HEK293 (cell line): ENCODE measurements at regions not wholly inside any gene's neighbourhood (a gene's known extent, or its start where the extent isn't known, plus 50 kb on each side); places are given as distances from the start of the nearest gene placed in this dataset.

ENCODE experiments used
- CTCF ChIA-PET: fragments of 350-600 bp; formaldehyde crosslinking; extraction: SDS; loops from one replicate; lab custom pipeline; 2021; ENCODE audit warnings: antibody characterized with exemption; lab: Yijun Ruan, JAX
- POLR2A ChIA-PET: fragments of 300-600 bp; formaldehyde crosslinking; extraction: SDS; loops from one replicate; lab custom pipeline; 2020; ENCODE audit warnings: antibody characterized with exemption, inconsistent platforms; lab: Yijun Ruan, JAX
- H3K27ac ChIP-seq: fragments of 200-500 bp; sonication (Bioruptor generic); 2 replicates; pipeline ENCODE4 v1.5.1; 2014; ENCODE audit warnings: low read depth, low read length, control low read depth, inconsistent platforms; ENCODE audit errors: extremely low read depth
- H3K36me3 ChIP-seq, 2 experiments: fragments of 200-500 bp in 1 of 2; sonication (Bioruptor generic) in 1 of 2; 1 replicate in 1 of 2; 2 replicates in 1 of 2; pipeline ENCODE4 v1.5.1; 2014 to 2017; ENCODE audit warnings: inconsistent platforms in 2 of 2, low read length in 2 of 2; ENCODE audit not compliant: control insufficient read depth in 2 of 2, insufficient read depth in 1 of 2
- H3K4me1 ChIP-seq: fragments of 200-500 bp; sonication (Bioruptor generic); 2 replicates; pipeline ENCODE4 v1.5.1; 2014; ENCODE audit warnings: mild to moderate bottlenecking, low read length, inconsistent platforms; ENCODE audit not compliant: control insufficient read depth, insufficient read depth
- H3K4me3 ChIP-seq: 2 replicates; pipeline ENCODE4 v1.5.1; 2011; ENCODE audit warnings: low read depth, mild to moderate bottlenecking, control low read depth, low read length, moderate library complexity
- H3K9me3 ChIP-seq: fragments of 200-500 bp; sonication (Bioruptor generic); 2 replicates; pipeline ENCODE4 v1.5.1; 2014; ENCODE audit warnings: low read depth, low read length, inconsistent platforms; ENCODE audit not compliant: control insufficient read depth, insufficient read depth
- BCL11B ChIP-seq: fragments of 450-650 bp; formaldehyde crosslinking; IDR thresholded peaks from 2 replicates; pipeline ENCODE4 v1.5.1; 2016; ENCODE audit warnings: low read depth, missing biosample characterization, missing genetic modification characterization
- GLIS1 ChIP-seq: fragments of 450-650 bp; formaldehyde crosslinking; IDR thresholded peaks from 2 replicates; pipeline ENCODE4 v1.5.1; 2016; ENCODE audit warnings: missing biosample characterization, missing genetic modification characterization
- KLF1 ChIP-seq: fragments of 450-650 bp; formaldehyde crosslinking; IDR thresholded peaks from 2 replicates; pipeline ENCODE4 v1.5.1; 2016; ENCODE audit warnings: missing biosample characterization, missing genetic modification characterization
- KLF10 ChIP-seq: fragments of 450-650 bp; IDR thresholded peaks from 2 replicates; pipeline ENCODE4 v1.5.1; 2018; ENCODE audit warnings: missing biosample characterization, mild to moderate bottlenecking, missing genetic modification characterization
- PRDM1 ChIP-seq: fragments of 450-650 bp; formaldehyde crosslinking; IDR thresholded peaks from 2 replicates; pipeline ENCODE4; 2016; ENCODE audit warnings: missing biosample characterization, missing genetic modification characterization
- SP7 ChIP-seq: fragments of 450-650 bp; formaldehyde crosslinking; IDR thresholded peaks from 2 replicates; pipeline ENCODE4 v1.5.1; 2016; ENCODE audit warnings: missing biosample characterization, missing genetic modification characterization
- YY1 ChIP-seq: fragments of 450-650 bp; formaldehyde crosslinking; IDR thresholded peaks from 2 replicates; pipeline ENCODE4 v1.5.1; 2018; ENCODE audit warnings: missing biosample characterization, missing genetic modification characterization
- ZBTB48 ChIP-seq: fragments of 450-650 bp; formaldehyde crosslinking; IDR thresholded peaks from 2 replicates; pipeline ENCODE4 v1.5.1; 2016; ENCODE audit warnings: missing biosample characterization, missing genetic modification characterization
- ZNF112 ChIP-seq: fragments of 450-650 bp; formaldehyde crosslinking; IDR thresholded peaks from 2 replicates; pipeline ENCODE4 v1.5.0; 2017; ENCODE audit warnings: missing biosample characterization, missing genetic modification characterization
- ZNF121 ChIP-seq: fragments of 450-650 bp; formaldehyde crosslinking; IDR thresholded peaks from 2 replicates; pipeline ENCODE4 v1.5.1; 2016; ENCODE audit warnings: missing biosample characterization, missing genetic modification characterization
- ZNF157 ChIP-seq: fragments of 450-650 bp; formaldehyde crosslinking; IDR thresholded peaks from 2 replicates; pipeline ENCODE4 v1.5.1; 2016; ENCODE audit warnings: missing biosample characterization, missing genetic modification characterization
- ZNF19 ChIP-seq: fragments of 450-650 bp; formaldehyde crosslinking; IDR thresholded peaks from 2 replicates; pipeline ENCODE4; 2016; ENCODE audit warnings: missing biosample characterization, missing genetic modification characterization, low read depth
- ZNF223 ChIP-seq: fragments of 450-650 bp; formaldehyde crosslinking; IDR thresholded peaks from 2 replicates; pipeline ENCODE4 v1.5.1; 2016; ENCODE audit warnings: missing biosample characterization, missing genetic modification characterization
- ZNF23 ChIP-seq: fragments of 450-650 bp; formaldehyde crosslinking; IDR thresholded peaks from 2 replicates; pipeline ENCODE4 v1.5.1; 2016; ENCODE audit warnings: missing biosample characterization, missing genetic modification characterization, borderline replicate concordance
- ZNF239 ChIP-seq: fragments of 450-650 bp; formaldehyde crosslinking; IDR thresholded peaks from 2 replicates; pipeline ENCODE4 v1.5.1; 2016; ENCODE audit warnings: missing biosample characterization, missing genetic modification characterization
- ZNF280D ChIP-seq: fragments of 450-650 bp; formaldehyde crosslinking; IDR thresholded peaks from 2 replicates; pipeline ENCODE4 v1.5.1; 2016; ENCODE audit warnings: missing biosample characterization, missing genetic modification characterization
- ZNF335 ChIP-seq: fragments of 450-650 bp; formaldehyde crosslinking; conservative IDR thresholded peaks from 2 replicates; pipeline ENCODE4 v1.5.1; 2016; ENCODE audit warnings: missing biosample characterization, missing genetic modification characterization
- ZNF423 ChIP-seq: fragments of 450-650 bp; formaldehyde crosslinking; IDR thresholded peaks from 2 replicates; pipeline ENCODE4 v1.5.1; 2016; ENCODE audit warnings: missing biosample characterization, missing genetic modification characterization
- ZNF510 ChIP-seq: fragments of 450-650 bp; formaldehyde crosslinking; IDR thresholded peaks from 2 replicates; pipeline ENCODE4 v1.5.1; 2018; ENCODE audit warnings: mild to moderate bottlenecking, missing genetic modification characterization, missing biosample characterization; ENCODE audit not compliant: insufficient replicate concordance
- ZNF529 ChIP-seq: fragments of 450-650 bp; formaldehyde crosslinking; IDR thresholded peaks from 2 replicates; pipeline ENCODE4 v1.5.1; 2017; ENCODE audit warnings: missing genetic modification characterization, missing biosample characterization; ENCODE audit not compliant: insufficient replicate concordance
- ZNF623 ChIP-seq: fragments of 450-650 bp; formaldehyde crosslinking; IDR thresholded peaks from 2 replicates; pipeline ENCODE4 v1.5.1; 2016; ENCODE audit warnings: missing biosample characterization, missing genetic modification characterization
- ZNF777 ChIP-seq: fragments of 450-650 bp; formaldehyde crosslinking; IDR thresholded peaks from 2 replicates; pipeline ENCODE4 v1.5.1; 2017; ENCODE audit warnings: missing biosample characterization, missing genetic modification characterization, borderline replicate concordance
- ZSCAN16 ChIP-seq: fragments of 450-650 bp; formaldehyde crosslinking; IDR thresholded peaks from 2 replicates; pipeline ENCODE4 v1.5.1; 2016; ENCODE audit warnings: missing biosample characterization, missing genetic modification characterization
- TF ChIP-seq, protein P1 (sequence below): fragments of 450-650 bp; formaldehyde crosslinking; IDR thresholded peaks from 2 replicates; pipeline ENCODE4 v1.5.1; 2017; ENCODE audit warnings: missing biosample characterization, mild to moderate bottlenecking, missing genetic modification characterization, moderate library complexity
- TF ChIP-seq, protein P2 (sequence below): fragments of 450-650 bp; formaldehyde crosslinking; IDR thresholded peaks from 2 replicates; pipeline ENCODE4 v1.5.1; 2016; ENCODE audit warnings: missing biosample characterization, missing genetic modification characterization

DNA sequence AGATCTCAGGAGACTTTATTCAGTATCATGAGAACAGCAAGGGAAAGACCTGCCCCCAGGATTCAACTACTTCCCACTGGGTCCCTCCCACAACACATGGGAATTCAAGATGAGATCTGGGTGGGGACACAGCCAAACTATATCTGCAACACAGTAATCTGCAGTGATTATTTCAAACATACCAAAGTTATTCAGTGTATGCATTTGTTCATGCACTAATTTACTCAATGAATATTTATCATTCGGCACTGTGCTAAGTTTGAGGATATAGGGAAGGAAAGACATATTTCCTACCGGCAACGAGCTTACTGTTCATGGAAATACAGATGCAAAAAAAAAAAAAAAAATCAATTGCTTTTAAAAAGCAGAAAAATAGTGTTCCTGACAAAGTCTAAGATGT, 91.6 kb upstream of the IMMP2L start:
- ChIA-PET POLR2A (no interaction called here), CTCF (no interaction called here)
- Histone ChIP-seq H3K4me1 (no peaks in the 10 kb centered on the region), H3K9me3 (no peaks in the 10 kb centered on the region), H3K4me3 (no peak overlapping the region), H3K27ac (no peak overlapping the region), H3K36me3 (no peaks in the 10 kb centered on the region)
- TF ChIP-seq ZNF239 (tag by site-specific recombination) (no peak), BCL11B (tag by site-specific recombination) (no peak), ZNF112 (tag by site-specific recombination) (no peak), ZNF335 (no peak), GLIS1 (tag by site-specific recombination) (no peak), KLF1 (no peak), ZNF19 (tag by site-specific recombination) (no peak), ZNF510 (no peak), SP7 (tag by site-specific recombination) (no peak), YY1 (tag by site-specific recombination) (no peak), ZNF777 (tag by site-specific recombination) (no peak)

- TF ChIP-seq, protein P1, sequence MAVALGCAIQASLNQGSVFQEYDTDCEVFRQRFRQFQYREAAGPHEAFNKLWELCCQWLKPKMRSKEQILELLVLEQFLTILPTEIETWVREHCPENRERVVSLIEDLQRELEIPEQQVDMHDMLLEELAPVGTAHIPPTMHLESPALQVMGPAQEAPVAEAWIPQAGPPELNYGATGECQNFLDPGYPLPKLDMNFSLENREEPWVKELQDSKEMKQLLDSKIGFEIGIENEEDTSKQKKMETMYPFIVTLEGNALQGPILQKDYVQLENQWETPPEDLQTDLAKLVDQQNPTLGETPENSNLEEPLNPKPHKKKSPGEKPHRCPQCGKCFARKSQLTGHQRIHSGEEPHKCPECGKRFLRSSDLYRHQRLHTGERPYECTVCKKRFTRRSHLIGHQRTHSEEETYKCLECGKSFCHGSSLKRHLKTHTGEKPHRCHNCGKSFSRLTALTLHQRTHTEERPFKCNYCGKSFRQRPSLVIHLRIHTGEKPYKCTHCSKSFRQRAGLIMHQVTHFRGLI (tag by site-specific recombination), result no peak
- TF ChIP-seq ZNF280D (tag by site-specific recombination) (no peak), ZNF223 (no peak), ZBTB48 (tag by site-specific recombination) (no peak), ZNF529 (tag by site-specific recombination) (no peak), ZNF121 (no peak), ZNF335 (peak; percentile 29; the same call in 1 of the 2 replicates), ZSCAN16 (tag by site-specific recombination) (no peak)
- H3K9me3 ChIP-seq, result no peaks in the 10 kb centered on the region
- no peaks in the 10 kb centered on the region for H3K36me3 ChIP-seq
- H3K27ac ChIP-seq, result no peak overlapping the region
- CTCF ChIA-PET, result no interaction called here
- H3K4me1 ChIP-seq, result no peaks in the 10 kb centered on the region
- POLR2A ChIA-PET, result no interaction called here
- H3K4me3 ChIP-seq, result no peak overlapping the region
These were observed 88.2 kb upstream of the IMMP2L start for GRCh38 chr7:111650456-111650999.

- Histone ChIP-seq H3K4me3 (no peak overlapping the region), H3K4me1 (no peaks in the 10 kb centered on the region), H3K27ac (no peak overlapping the region), H3K9me3 (no peaks in the 10 kb centered on the region), H3K36me3 (no peaks in the 10 kb centered on the region)
- POLR2A ChIA-PET, result no interaction called here
- CTCF ChIA-PET, result no interaction called here
- TF ChIP-seq ZNF23 (no peak), ZNF623 (tag by site-specific recombination) (no peak), ZNF157 (tag by site-specific recombination) (no peak), ZNF112 (tag by site-specific recombination) (no peak), KLF10 (tag by site-specific recombination) (no peak), PRDM1 (tag by site-specific recombination) (no peak), ZNF423 (tag by site-specific recombination) (no peak)
- TF ChIP-seq, protein P2, sequence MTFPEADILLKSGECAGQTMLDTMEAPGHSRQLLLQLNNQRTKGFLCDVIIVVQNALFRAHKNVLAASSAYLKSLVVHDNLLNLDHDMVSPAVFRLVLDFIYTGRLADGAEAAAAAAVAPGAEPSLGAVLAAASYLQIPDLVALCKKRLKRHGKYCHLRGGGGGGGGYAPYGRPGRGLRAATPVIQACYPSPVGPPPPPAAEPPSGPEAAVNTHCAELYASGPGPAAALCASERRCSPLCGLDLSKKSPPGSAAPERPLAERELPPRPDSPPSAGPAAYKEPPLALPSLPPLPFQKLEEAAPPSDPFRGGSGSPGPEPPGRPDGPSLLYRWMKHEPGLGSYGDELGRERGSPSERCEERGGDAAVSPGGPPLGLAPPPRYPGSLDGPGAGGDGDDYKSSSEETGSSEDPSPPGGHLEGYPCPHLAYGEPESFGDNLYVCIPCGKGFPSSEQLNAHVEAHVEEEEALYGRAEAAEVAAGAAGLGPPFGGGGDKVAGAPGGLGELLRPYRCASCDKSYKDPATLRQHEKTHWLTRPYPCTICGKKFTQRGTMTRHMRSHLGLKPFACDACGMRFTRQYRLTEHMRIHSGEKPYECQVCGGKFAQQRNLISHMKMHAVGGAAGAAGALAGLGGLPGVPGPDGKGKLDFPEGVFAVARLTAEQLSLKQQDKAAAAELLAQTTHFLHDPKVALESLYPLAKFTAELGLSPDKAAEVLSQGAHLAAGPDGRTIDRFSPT (tag by site-specific recombination), result no peak
- TF ChIP-seq, protein P1 (tag by site-specific recombination), result no peak
These were observed 85.6 kb upstream of the IMMP2L start for GRCh38 chr7:111647881-111648280.
